Nucleus accumbens (tissue), 56 donors: ENCODE measurements at regions not wholly inside any gene's neighbourhood (a gene's known extent, or its start where the extent isn't known, plus 50 kb on each side); places are given as distances from the start of the nearest gene placed in this dataset.
"Not testable (repeated sequence)": the region's sequence is repeated elsewhere in the genome, so short reads cannot be mapped to it uniquely, and the experiment has no call there.

ENCODE experiments used
- DNase-seq, 56 donors: peaks; one replicate each; lab custom pipeline; 2025; lab: John Stamatoyannopoulos, UW

DNA sequence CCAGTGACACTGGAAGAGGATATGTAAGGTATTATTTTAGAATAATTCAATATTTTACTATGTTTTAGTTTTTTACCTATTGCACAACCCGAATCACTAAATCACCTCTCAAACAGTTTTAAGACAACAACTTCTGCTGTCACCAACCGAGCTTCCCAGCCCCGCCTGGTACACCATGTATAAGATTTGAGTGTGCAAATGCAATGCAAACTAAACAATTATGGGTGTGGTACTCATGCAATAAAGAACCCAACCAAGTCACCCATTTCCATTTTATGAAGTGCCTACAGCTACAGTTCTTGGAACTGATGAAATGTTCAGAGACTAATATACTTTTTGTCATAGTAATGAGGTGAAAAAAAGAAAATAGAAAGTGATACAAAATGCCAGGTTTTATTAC, 256.2 kb downstream of the TAFA4 start:
- DNase-seq, result no peak

DNA sequence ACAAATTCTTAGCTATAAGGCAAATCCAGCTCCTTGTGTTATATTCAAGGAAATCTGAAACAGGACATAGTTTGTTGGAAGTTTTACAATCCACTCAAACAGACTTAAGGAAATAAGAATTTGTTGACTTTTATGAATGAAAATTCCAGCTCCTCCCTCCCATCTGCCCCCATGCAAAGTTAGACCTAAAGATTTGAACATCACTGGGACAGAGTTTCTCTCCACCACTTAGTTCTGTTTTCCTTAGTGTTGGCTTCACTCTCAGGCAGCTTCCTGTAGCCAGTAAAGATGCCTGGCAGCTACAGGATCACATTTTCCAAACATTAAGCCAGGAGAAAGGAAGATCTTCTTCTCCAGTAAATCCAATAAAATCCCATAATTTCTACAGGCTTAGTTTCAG, 265.0 kb downstream of the TAFA4 start:
- no peak for DNase-seq

GRCh38 chr3:68666429-68667136, 265.8 kb downstream of the TAFA4 start:
- DNase-seq, result peak in 7 of 56 donors; percentile 0 to 48 (median 15)

- DNase-seq, result no peak
Observed at GRCh38 chr3:68664276-68664675, 268.1 kb downstream of the TAFA4 start.

- DNase-seq, result no peak
Observed at GRCh38 chr3:68662176-68662575, 270.2 kb downstream of the TAFA4 start.

DNA sequence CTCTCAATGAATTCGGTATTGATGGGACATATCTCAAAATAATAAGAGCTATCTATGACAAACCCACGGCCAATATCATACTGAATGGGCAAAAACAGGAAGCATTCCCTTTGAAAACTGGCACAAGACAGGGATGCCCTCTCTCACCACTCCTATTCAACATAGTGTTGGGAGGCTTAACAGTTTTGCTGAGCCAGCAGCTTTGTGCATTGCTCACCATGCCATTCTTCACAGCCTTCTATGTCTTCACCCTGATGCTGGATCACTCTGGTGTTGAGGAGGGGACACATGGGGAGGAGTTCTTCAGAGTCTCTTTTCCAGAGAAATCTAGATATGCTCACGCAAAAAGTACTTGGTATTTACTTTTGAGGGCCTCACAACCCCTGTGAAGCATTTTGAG, 281.7 kb downstream of the TAFA4 start:
- not testable (repeated sequence) for DNase-seq

DNA sequence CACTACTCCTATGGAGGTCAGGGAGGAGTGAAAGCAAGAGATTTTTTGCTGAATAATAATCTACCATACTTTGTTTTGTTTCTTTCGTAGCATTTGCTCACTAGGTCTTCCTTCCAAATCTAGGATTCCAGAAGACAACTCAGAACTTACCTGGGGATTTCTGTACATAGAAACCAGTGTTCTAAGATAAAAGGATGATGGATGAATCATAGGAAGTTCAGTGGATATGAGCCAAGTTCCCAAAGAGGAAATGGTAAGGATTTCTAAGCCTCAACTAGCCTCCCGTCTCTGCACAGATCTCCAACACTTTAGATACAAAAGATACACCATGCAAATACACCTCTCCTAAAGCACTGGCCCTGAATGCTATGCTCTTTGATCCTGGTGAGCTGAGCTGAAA, 283.9 kb downstream of the TAFA4 start:
- no peak for DNase-seq

- no peak for DNase-seq
Observed at GRCh38 chr3:68631850-68632545, 300.3 kb downstream of the TAFA4 start.

- no peak for DNase-seq
Observed at GRCh38 chr3:68620211-68620610, 312.1 kb downstream of the TAFA4 start.

DNA sequence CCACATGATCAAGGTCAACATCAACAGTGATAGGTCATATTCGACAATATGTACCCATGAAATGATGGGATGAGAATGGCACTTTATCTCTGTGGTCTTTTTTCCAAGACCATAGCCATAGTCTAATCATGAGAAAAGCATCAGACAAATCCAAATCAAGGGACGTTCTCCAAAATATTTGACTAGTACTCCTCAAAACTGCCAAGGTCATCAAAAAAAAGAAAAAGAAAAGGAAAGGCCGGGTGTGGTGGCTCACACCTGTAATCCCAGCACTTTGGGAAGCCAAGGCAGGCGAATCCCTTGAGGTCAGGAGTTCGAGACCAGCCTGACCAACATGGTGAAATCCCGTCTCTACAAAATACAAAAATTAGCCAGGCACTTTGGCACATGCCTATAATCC, 318.3 kb downstream of the TAFA4 start:
- DNase-seq, result no peak

DNA sequence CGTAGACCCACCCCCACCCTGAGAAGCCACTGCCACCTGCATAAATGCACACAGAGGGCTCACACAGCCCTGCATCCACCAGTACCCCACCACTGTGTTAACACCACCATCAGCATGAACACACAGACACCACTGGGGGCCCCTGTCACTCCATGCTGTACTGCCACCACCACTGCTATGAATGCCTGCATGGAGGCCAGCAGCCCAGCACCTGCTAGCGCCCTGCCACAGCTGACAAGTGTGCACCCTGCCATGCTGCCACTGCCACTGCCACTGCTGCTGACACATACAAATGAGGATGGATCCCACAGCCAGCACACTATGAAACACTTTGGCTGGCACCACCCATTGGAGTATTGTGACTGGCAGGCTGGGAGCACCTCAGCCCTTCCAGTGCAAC, 361.0 kb downstream of the TAFA4 start:
- no peak for DNase-seq

DNA sequence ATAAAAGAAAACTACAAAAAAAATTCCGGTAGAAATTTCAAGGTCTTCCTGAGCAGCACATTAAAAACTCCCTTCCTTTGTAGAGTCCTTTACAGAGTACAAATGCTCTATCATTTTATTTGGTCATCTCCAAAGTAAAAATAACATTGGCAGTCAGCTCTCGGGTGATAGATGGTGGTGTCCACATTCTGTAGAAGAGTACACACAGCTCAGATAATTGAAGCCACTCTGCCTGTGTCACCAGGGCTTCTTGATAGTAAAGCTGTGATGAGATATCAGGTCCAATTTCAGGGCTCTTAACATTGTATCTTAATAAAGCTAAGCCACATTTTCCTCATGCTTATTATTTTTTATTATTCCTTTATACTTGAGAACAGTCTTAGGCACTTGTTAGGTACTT, 371.6 kb downstream of the TAFA4 start:
- no peak for DNase-seq

DNA sequence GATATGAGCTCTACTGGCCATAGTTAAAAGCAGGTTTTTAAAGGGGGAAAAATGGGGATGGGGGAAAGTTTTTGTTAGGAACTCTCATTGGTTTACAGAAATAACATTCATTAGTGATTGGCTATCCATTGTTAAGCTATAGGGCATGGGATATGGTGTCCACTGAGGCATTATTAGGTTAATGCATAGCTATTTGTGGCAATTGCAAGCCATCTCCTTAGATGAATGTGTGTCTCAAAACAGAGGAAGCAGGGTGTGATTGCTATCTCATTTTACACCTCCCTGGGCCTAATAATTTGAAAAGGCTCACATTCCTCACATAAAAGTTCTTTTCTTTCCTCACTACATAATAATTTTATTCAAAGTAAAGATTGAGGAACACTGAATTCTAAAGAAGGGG, 396.6 kb downstream of the TAFA4 start:
- no peak for DNase-seq

- no peak for DNase-seq
Observed at GRCh38 chr3:68523330-68523729, 409.0 kb downstream of the TAFA4 start.

DNA sequence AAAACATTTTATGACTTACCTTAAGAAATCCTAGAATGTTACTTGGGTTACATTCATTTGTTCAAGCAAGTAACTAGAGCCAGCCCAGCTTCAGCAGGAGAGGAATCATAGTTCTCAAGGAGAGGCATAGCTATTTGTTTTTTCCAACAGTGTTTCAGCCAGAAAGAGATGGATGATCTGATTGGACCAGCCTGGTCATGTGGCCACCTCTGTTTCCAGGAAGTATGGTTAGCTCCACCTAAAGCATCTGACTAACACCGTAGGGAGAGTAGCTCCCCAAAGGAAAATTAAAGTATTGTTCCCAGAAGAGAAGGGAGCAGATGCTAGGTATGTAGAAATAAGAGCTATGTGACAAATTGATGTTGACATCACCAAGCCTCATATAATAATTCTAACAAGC, 417.1 kb downstream of the TAFA4 start:
- DNase-seq, result no peak

GRCh38 chr3:68504201-68504600, 428.1 kb downstream of the TAFA4 start:
- no peak for DNase-seq

DNA sequence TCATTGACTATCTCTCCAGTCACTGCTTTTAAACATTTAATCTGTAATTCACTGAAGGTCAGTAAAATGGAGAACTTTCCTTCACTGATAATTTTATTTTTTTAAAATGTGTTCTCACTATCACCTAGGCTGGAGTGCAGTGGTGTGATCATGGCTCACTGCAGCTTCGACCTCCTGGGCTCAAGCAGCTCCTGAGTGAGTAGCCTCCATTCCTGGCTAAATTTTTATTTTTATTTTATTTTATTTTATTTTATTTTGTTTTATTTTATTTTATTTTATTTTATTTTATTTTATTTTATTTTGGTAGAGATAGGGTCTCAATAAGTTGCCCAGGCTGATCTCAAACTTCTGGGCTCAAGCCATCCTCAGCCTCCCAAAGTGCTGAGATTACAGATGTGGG, 446.5 kb downstream of the TAFA4 start:
- not testable (repeated sequence) for DNase-seq

GRCh38 chr3:68485051-68485450, 447.3 kb downstream of the TAFA4 start:
- no peak for DNase-seq

GRCh38 chr3:68483601-68484000, 448.7 kb downstream of the TAFA4 start:
- no peak for DNase-seq

DNA sequence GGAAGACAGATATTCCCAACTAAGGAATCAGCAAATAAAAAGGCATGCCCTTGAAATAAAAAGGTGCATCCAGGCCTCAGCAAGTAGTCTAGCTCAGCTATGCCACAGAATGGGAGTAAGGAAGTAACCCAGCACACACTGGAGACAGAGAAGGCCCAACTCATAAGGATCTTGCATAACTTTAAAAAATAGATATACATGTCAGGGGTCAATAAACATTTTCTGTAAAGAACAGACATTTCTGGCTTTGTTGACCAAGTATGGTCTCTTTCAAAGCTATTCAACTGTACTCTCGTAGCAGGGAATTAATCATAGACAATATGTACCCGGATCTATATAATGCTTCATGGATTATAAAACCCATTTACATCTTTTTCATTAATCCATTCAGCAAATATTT, 449.3 kb downstream of the TAFA4 start:
- no peak for DNase-seq

- no peak for DNase-seq
Observed at GRCh38 chr3:68482565-68482964, 449.8 kb downstream of the TAFA4 start.

- no peak for DNase-seq
Observed at GRCh38 chr3:68479779-68480178, 452.6 kb downstream of the TAFA4 start.
